Adipocyte (in vitro differentiated cells): ENCODE measurements at regions not wholly inside any gene's neighbourhood (a gene's known extent, or its start where the extent isn't known, plus 50 kb on each side); places are given as distances from the start of the nearest gene placed in this dataset.
"Not testable (repeated sequence)": the region's sequence is repeated elsewhere in the genome, so short reads cannot be mapped to it uniquely, and the experiment has no call there.

Experiments used
- DNase-seq: peaks from one replicate; pipeline ENCODE4 v3.0.0-alpha.2; 2015; ENCODE audit warnings: low read depth
- H3K27me3 ChIP-seq: replicated peaks from 2 replicates; pipeline ENCODE4 v1.7.0; 2013; ENCODE audit warnings: mild to moderate bottlenecking, low read length, moderate library complexity; ENCODE audit not compliant: control insufficient read depth, insufficient read depth
- H3K36me3 ChIP-seq: 2 replicates; pipeline ENCODE4 v1.7.0; 2013; ENCODE audit warnings: low read length, mild to moderate bottlenecking, moderate library complexity; ENCODE audit not compliant: control insufficient read depth, insufficient read depth, severe bottlenecking
- H3K4me1 ChIP-seq: 2 replicates; pipeline ENCODE4 v1.7.0; 2013; ENCODE audit warnings: mild to moderate bottlenecking, low read length, moderate library complexity; ENCODE audit not compliant: control insufficient read depth, insufficient read depth
- H3K4me3 ChIP-seq: 2 replicates; pipeline ENCODE4 v1.7.0; 2013; ENCODE audit warnings: mild to moderate bottlenecking, low read length, moderate library complexity
- H3K9ac ChIP-seq: 2 replicates; pipeline ENCODE4 v1.7.0; 2013; ENCODE audit warnings: mild to moderate bottlenecking, low read length, moderate library complexity
- H3K9me3 ChIP-seq: 2 replicates; pipeline ENCODE4 v1.7.0; 2013; ENCODE audit warnings: mild to moderate bottlenecking, low read length, moderate library complexity; ENCODE audit not compliant: control insufficient read depth

DNA sequence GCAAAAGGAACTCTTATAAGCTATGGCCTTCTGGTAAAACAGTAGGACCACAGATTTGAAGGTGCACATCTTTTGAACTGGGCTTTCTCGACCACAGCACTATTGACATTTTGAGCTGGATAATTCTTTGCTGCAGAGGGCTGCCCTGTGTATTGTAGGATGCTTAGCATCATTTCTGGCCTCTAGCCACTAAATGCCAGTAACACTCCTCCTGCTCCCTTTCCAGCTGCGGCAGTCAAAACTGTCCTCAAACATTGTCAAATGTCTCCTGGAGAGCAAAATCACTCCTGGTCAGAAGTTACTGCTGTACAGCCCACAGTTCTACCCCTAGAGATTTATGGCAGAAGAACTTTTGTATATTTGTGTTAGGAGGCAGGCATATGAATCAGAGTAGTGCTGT is 836.7 kb downstream of the PLA2G4A start:
- no peak overlapping the region for H3K9ac ChIP-seq
- no peaks in the 10 kb centered on the region for H3K27me3 ChIP-seq
- DNase-seq = no peak
- H3K4me1 ChIP-seq = no peaks in the 10 kb centered on the region
- no peaks in the 10 kb centered on the region for H3K9me3 ChIP-seq
- no peak overlapping the region for H3K4me3 ChIP-seq
- no peaks in the 10 kb centered on the region for H3K36me3 ChIP-seq

- no peaks in the 10 kb centered on the region for H3K9me3 ChIP-seq
- DNase-seq = peak; percentile 61
- no peak overlapping the region for H3K9ac ChIP-seq
- no peaks in the 10 kb centered on the region for H3K4me1 ChIP-seq
- no peak overlapping the region for H3K4me3 ChIP-seq
- H3K27me3 ChIP-seq = no peaks in the 10 kb centered on the region
- H3K36me3 ChIP-seq = no peaks in the 10 kb centered on the region
These were observed 852.1 kb downstream of the PLA2G4A start for GRCh38 chr1:187680823-187681222.

DNA sequence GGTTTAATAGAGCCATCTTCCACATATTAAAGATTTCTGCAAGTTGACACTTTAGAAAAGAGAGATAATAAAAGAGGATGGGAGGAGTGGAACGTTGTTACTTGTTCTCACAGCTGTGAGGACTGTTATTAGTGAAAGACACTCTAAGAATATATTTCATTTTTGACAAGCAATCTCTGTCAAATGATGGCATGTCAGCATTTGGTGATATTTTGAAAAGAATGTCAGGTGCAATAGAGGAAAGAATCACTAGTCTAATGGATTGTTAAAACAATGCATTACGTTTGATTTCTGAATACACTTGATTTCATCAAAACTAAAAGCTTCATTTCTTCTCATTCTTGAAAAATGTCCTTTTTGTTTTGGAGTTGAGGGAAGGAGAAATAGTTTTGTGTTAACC is 853.4 kb downstream of the PLA2G4A start:
- no peaks in the 10 kb centered on the region for H3K4me1 ChIP-seq
- no peak overlapping the region for H3K9ac ChIP-seq
- no peaks in the 10 kb centered on the region for H3K27me3 ChIP-seq
- no peak overlapping the region for H3K4me3 ChIP-seq
- no peak for DNase-seq
- H3K9me3 ChIP-seq = no peaks in the 10 kb centered on the region
- no peaks in the 10 kb centered on the region for H3K36me3 ChIP-seq

- Histone ChIP-seq H3K4me1 (no peaks in the 10 kb centered on the region), H3K9ac (no peak overlapping the region), H3K27me3 (no peaks in the 10 kb centered on the region), H3K36me3 (no peaks in the 10 kb centered on the region), H3K9me3 (no peaks in the 10 kb centered on the region), H3K4me3 (no peak overlapping the region)
- peak; percentile 69 for DNase-seq
These were observed 856.6 kb downstream of the PLA2G4A start for GRCh38 chr1:187685333-187685732.

DNA sequence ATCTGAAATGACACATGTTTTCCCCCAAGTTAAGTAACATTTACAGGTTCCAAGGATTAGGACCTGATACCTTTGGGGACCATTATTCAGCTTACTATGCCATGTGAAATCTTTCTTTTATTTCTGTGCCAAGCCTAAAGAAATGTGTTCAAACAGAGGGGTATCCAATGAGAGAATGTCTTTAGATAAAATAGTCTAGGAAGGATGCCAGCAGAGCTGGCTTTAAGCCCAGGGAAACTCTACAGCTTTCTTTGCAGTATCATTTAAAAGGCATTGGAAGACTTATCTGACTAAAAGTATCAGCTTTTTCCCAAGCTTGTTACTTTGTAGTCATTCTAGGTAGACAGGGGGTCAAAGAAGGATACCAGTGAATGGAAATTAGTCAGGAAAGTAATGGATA is 860.4 kb downstream of the PLA2G4A start:
- Histone ChIP-seq H3K27me3 (no peaks in the 10 kb centered on the region), H3K9me3 (no peaks in the 10 kb centered on the region), H3K36me3 (no peaks in the 10 kb centered on the region), H3K9ac (no peak overlapping the region), H3K4me1 (no peaks in the 10 kb centered on the region), H3K4me3 (no peak overlapping the region)
- peak; percentile 83 for DNase-seq

- Histone ChIP-seq H3K4me3 (no peak overlapping the region), H3K27me3 (no peaks in the 10 kb centered on the region), H3K9me3 (no peaks in the 10 kb centered on the region), H3K36me3 (no peaks in the 10 kb centered on the region), H3K9ac (no peak overlapping the region), H3K4me1 (no peaks in the 10 kb centered on the region)
- peak; percentile 51 for DNase-seq
These were observed 862.7 kb downstream of the PLA2G4A start for GRCh38 chr1:187691439-187691838.

GRCh38 chr1:187692799-187693198 is 864.0 kb downstream of the PLA2G4A start:
- H3K9ac ChIP-seq = no peak overlapping the region
- H3K36me3 ChIP-seq = no peaks in the 10 kb centered on the region
- DNase-seq = no peak
- no peaks in the 10 kb centered on the region for H3K4me1 ChIP-seq
- no peak overlapping the region for H3K4me3 ChIP-seq
- no peaks in the 10 kb centered on the region for H3K27me3 ChIP-seq
- H3K9me3 ChIP-seq = no peaks in the 10 kb centered on the region

- Histone ChIP-seq H3K4me3 (no peak overlapping the region), H3K27me3 (no peaks in the 10 kb centered on the region), H3K4me1 (no peaks in the 10 kb centered on the region), H3K36me3 (no peaks in the 10 kb centered on the region), H3K9ac (no peak overlapping the region), H3K9me3 (no peaks in the 10 kb centered on the region)
- no peak for DNase-seq
These were observed 867.3 kb downstream of the PLA2G4A start for GRCh38 chr1:187696073-187696472.

GRCh38 chr1:187703138-187704130 is 874.7 kb downstream of the PLA2G4A start:
- H3K4me3 ChIP-seq, H3K9ac ChIP-seq, H3K4me1 ChIP-seq, DNase-seq, H3K36me3 ChIP-seq, H3K9me3 ChIP-seq, H3K27me3 ChIP-seq: not testable (repeated sequence)

DNA sequence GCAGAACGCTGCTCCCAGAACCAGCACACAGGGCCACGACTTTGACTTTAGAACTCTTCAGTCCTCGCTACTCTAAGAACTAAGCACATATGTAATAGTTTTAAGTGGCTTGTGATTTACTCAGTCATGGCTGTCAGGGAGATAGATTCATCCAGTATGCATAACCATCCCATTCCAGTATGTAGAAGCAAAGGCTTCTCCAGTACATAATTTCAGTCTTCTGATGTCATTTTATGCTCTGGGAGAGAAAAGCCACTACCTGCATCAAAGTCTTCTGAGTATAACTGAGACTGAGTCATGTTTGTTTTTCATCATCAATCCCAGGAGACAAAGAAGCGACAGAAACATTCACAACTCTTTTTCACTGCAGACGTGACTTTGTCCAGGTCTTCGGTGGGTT is 885.7 kb downstream of the PLA2G4A start:
- DNase-seq = no peak
- H3K4me1 ChIP-seq = no peaks in the 10 kb centered on the region
- no peak overlapping the region for H3K9ac ChIP-seq
- no peaks in the 10 kb centered on the region for H3K36me3 ChIP-seq
- H3K27me3 ChIP-seq = no peaks in the 10 kb centered on the region
- H3K9me3 ChIP-seq = no peaks in the 10 kb centered on the region
- no peak overlapping the region for H3K4me3 ChIP-seq

- peak; percentile 4 for DNase-seq
- no peaks in the 10 kb centered on the region for H3K27me3 ChIP-seq
- no peaks in the 10 kb centered on the region for H3K4me1 ChIP-seq
- no peaks in the 10 kb centered on the region for H3K36me3 ChIP-seq
- no peak overlapping the region for H3K9ac ChIP-seq
- no peak overlapping the region for H3K4me3 ChIP-seq
- no peaks in the 10 kb centered on the region for H3K9me3 ChIP-seq
These were observed 886.7 kb downstream of the PLA2G4A start for GRCh38 chr1:187715483-187715882.
